Mesenchymal stem cell (in vitro differentiated cells and primary cell): ENCODE measurements at regions not wholly inside any gene's neighbourhood (a gene's known extent, or its start where the extent isn't known, plus 50 kb on each side); places are given as distances from the start of the nearest gene placed in this dataset.

Experiments
- DNase-seq: peaks from one replicate; pipeline ENCODE4 v3.0.0-alpha.2; 2013
- H2AFZ ChIP-seq: one replicate; pipeline ENCODE4 v1.6.1; 2013; ENCODE audit warnings: low read depth, mild to moderate bottlenecking, control low read depth, inconsistent platforms, low read length, moderate library complexity
- H2AK5ac ChIP-seq: 2 replicates; pipeline ENCODE4 v1.6.1; 2013; ENCODE audit warnings: low read length, moderate library complexity, mild to moderate bottlenecking, inconsistent platforms; ENCODE audit not compliant: severe bottlenecking
- H2BK120ac ChIP-seq: one replicate; pipeline ENCODE4 v1.6.1; 2013; ENCODE audit warnings: low read depth, mild to moderate bottlenecking, inconsistent platforms, low read length, moderate library complexity
- H2BK12ac ChIP-seq, 2 experiments: one replicate each; pipeline ENCODE4 v1.6.1; 2013; ENCODE audit warnings: inconsistent platforms in 2 of 2, low read length in 2 of 2, mild to moderate bottlenecking in 2 of 2, moderate library complexity in 2 of 2, control low read depth in 1 of 2
- H2BK15ac ChIP-seq: one replicate; pipeline ENCODE4 v1.6.1; 2013; ENCODE audit warnings: mild to moderate bottlenecking, low read depth, inconsistent platforms; ENCODE audit not compliant: poor library complexity, severe bottlenecking
- H2BK5ac ChIP-seq: 2 replicates; pipeline ENCODE4 v1.6.1; 2013; ENCODE audit warnings: low read depth, mild to moderate bottlenecking, low read length, control low read depth, inconsistent platforms; ENCODE audit not compliant: poor library complexity, severe bottlenecking
- H3K14ac ChIP-seq, 2 experiments: one replicate each; pipeline ENCODE4 v1.6.1; 2013; ENCODE audit warnings: inconsistent platforms in 2 of 2, low read length in 2 of 2, control low read depth in 1 of 2, mild to moderate bottlenecking in 1 of 2, moderate library complexity in 1 of 2
- H3K18ac ChIP-seq, 2 experiments: one replicate each; pipeline ENCODE4 v1.6.1; 2013; ENCODE audit warnings: inconsistent platforms in 2 of 2, low read length in 2 of 2, control low read depth in 1 of 2, low read depth in 1 of 2, mild to moderate bottlenecking in 1 of 2
- H3K23ac ChIP-seq, 2 experiments: one replicate each; pipeline ENCODE4 v1.6.1; 2013; ENCODE audit warnings: inconsistent platforms in 2 of 2, low read length in 2 of 2, mild to moderate bottlenecking in 2 of 2, moderate library complexity in 2 of 2, control low read depth in 1 of 2
- H3K27ac ChIP-seq: 2 replicates; pipeline ENCODE4 v1.5.1; 2013; ENCODE audit warnings: mild to moderate bottlenecking, moderate library complexity, low read length, control low read depth, inconsistent platforms; ENCODE audit not compliant: poor library complexity, severe bottlenecking
- H3K27me3 ChIP-seq, 2 experiments: 2 replicates each; pipeline versions ENCODE4 v1.6.1 to v1.7.0; 2013; ENCODE audit warnings: low read length in 2 of 2, mild to moderate bottlenecking in 2 of 2, moderate library complexity in 2 of 2, control low read depth in 1 of 2, inconsistent platforms in 1 of 2; ENCODE audit not compliant: control insufficient read depth in 1 of 2, insufficient read depth in 1 of 2
- H3K36me3 ChIP-seq, 2 experiments: 2 replicates each; pipeline versions ENCODE4 v1.6.1 to v1.7.0; 2013; ENCODE audit warnings: low read length in 2 of 2, control low read depth in 1 of 2, inconsistent platforms in 1 of 2, low read depth in 1 of 2, mild to moderate bottlenecking in 1 of 2; ENCODE audit not compliant: insufficient read depth in 2 of 2, control insufficient read depth in 1 of 2
- H3K4ac ChIP-seq, 2 experiments: one replicate each; pipeline ENCODE4 v1.6.1; 2013; ENCODE audit warnings: inconsistent platforms in 2 of 2, low read length in 2 of 2, mild to moderate bottlenecking in 2 of 2, moderate library complexity in 2 of 2, control low read depth in 1 of 2, low read depth in 1 of 2
- H3K4me1 ChIP-seq: 2 replicates; pipeline ENCODE4 v1.6.1; 2013; ENCODE audit warnings: low read depth, low read length, control low read depth; ENCODE audit not compliant: control insufficient read depth, insufficient read depth
- H3K4me2 ChIP-seq: 2 replicates; pipeline ENCODE4 v1.6.1; 2013; ENCODE audit warnings: low read length, mild to moderate bottlenecking, inconsistent platforms; ENCODE audit not compliant: poor library complexity, severe bottlenecking
- H3K4me3 ChIP-seq, 2 experiments: 2 replicates each; pipeline versions ENCODE4 v1.5.1 to v1.7.0; 2013; ENCODE audit warnings: low read length in 2 of 2, mild to moderate bottlenecking in 2 of 2, control low read depth in 1 of 2, low read depth in 1 of 2; ENCODE audit not compliant: insufficient read depth in 1 of 2
- H3K79me1 ChIP-seq: replicated peaks from 2 replicates; pipeline ENCODE4 v1.6.1; 2013; ENCODE audit warnings: mild to moderate bottlenecking, control low read depth, low read length, inconsistent platforms; ENCODE audit not compliant: poor library complexity, severe bottlenecking
- H3K9ac ChIP-seq: 2 replicates; pipeline ENCODE4 v1.7.0; 2013; ENCODE audit warnings: mild to moderate bottlenecking, low read length, moderate library complexity
- H3K9me3 ChIP-seq: 2 replicates; pipeline ENCODE4 v1.7.0; 2013; ENCODE audit warnings: mild to moderate bottlenecking, low read length; ENCODE audit not compliant: control insufficient read depth
- H4K8ac ChIP-seq: one replicate; pipeline ENCODE4 v1.6.1; 2013; ENCODE audit warnings: inconsistent platforms, mild to moderate bottlenecking, low read length, moderate library complexity
- H4K91ac ChIP-seq: one replicate; pipeline ENCODE4 v1.6.1; 2013; ENCODE audit warnings: mild to moderate bottlenecking, low read length, inconsistent platforms
- WGBS: methylation state at CpG from one replicate; pipeline ENCODE4 v1.1.7; 2013; ENCODE audit warnings: mixed read lengths; 5-methylcytosine and 5-hydroxymethylcytosine counted together

DNA sequence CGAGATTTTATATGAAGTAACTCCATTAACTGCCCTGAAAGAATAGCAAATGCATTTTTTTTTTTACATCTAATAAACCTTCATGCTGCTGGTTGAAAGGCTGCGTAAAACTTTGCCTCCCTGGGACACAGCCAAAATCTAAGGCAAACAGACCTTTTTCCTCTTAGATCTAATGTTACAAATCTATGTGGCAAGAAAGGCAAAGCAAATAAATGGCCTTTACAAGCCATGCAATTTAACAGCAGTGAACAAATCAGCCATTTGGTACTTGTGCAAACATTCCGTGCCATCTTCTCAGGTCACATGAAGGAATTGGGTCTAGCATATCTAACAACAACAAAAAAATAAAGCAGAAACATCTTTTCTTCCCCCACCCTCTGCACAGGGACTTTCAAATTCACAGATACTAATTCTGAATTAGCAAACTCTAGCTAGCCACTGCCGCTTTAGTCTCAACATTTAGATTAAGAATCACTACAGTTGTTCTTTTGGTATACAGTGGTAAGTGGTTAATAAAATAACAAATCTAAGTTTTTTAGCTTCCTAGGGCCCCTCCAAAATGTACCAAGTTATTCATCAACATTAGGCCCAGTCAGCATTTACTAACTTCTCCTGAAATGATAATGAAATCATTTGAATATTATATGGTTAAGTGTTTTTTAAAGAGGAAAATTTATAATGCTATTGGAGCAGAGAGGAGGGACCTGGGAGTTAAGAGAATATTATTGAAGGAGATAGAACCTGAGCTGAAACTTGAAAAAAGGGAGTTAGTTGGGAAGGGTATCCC lies 593.8 kb downstream of the SMARCA1 start:
- Histone ChIP-seq H3K27me3 (no peaks in the 10 kb centered on the region), H2BK15ac (no peak overlapping the region), H3K23ac (no peak overlapping the region), H3K4me1 (no peaks in the 10 kb centered on the region), H3K14ac (no peak overlapping the region), H2AK5ac (no peak overlapping the region), H3K4me2 (no peak overlapping the region), H2BK120ac (no peak overlapping the region), H3K9me3 (peaks cover 4% of the 10 kb centered on the region), H3K4me3 (no peak overlapping the region), H3K18ac (no peak overlapping the region), H2AFZ (no peak overlapping the region), H3K4ac (no peak overlapping the region), H2BK12ac (no peak overlapping the region), H3K79me1 (no peaks in the 10 kb centered on the region), H3K9ac (no peak overlapping the region), H4K91ac (no peak overlapping the region), H3K27ac (no peak overlapping the region), H4K8ac (no peak overlapping the region), H2BK5ac (no peak overlapping the region), H3K36me3 (no peaks in the 10 kb centered on the region)
- 95% methylated on average over 1 of the region's 4 CpGs for WGBS
- no peak for DNase-seq

DNA sequence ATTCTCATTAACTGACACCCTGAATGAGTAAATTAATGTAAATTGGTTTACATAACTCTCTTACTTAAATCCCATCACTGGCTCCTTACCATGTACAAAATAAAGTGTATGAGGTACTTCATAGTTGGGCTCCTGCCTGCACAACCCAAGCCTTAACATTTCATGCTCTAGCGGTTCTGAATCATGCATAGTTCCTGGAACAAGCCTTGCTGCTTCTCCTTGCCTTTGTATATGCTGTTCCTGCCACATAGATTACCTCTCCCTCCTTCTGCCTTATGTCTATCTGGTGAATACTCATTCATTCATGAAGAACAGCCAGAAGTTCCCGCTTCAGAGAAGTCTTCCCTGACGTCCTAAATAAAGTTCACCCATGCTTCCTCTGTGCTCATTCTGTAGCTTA lies 594.7 kb downstream of the SMARCA1 start:
- peaks cover 4% of the 10 kb centered on the region for H3K9me3 ChIP-seq
- H2AK5ac ChIP-seq, result no peak overlapping the region
- H2BK12ac ChIP-seq, result no peak overlapping the region
- no peak overlapping the region for H2BK15ac ChIP-seq
- 67% methylated on average over 1 of the region's 3 CpGs for WGBS
- no peak overlapping the region for H3K9ac ChIP-seq
- no peak overlapping the region for H3K4me2 ChIP-seq
- no peaks in the 10 kb centered on the region for H3K27me3 ChIP-seq
- no peak overlapping the region for H4K8ac ChIP-seq
- DNase-seq, result no peak
- no peak overlapping the region for H2BK5ac ChIP-seq
- H2AFZ ChIP-seq, result no peak overlapping the region
- H3K4me1 ChIP-seq, result no peaks in the 10 kb centered on the region
- H3K27ac ChIP-seq, result peak overlapping the region; percentile 59
- no peaks in the 10 kb centered on the region for H3K36me3 ChIP-seq
- no peak overlapping the region for H3K4me3 ChIP-seq
- no peak overlapping the region for H3K14ac ChIP-seq
- no peak overlapping the region for H4K91ac ChIP-seq
- H3K18ac ChIP-seq, result no peak overlapping the region
- H3K4ac ChIP-seq, result no peak overlapping the region
- H3K79me1 ChIP-seq, result no peaks in the 10 kb centered on the region
- no peak overlapping the region for H2BK120ac ChIP-seq
- no peak overlapping the region for H3K23ac ChIP-seq

DNA sequence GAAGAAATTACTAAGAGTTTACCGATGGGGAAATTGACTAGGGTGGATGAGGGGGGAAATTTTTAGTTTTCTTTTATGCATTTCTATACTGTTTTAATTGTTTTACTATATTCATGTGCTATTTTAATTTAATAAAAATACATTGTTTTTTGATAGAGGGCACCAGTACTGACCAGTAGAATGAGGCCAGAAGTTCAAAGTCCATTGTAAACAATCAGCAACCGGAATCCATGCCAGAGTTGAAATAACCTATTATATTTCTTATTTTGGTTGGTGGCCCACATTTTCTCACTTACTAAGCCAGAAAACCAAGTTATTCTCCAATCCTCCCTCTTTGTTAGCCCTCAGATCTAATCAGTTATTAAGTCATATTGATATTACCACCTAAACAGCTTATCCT lies 595.9 kb downstream of the SMARCA1 start:
- DNase-seq, result no peak
- H4K91ac ChIP-seq, result no peak overlapping the region
- no peak overlapping the region for H3K9ac ChIP-seq
- H3K4me1 ChIP-seq, result no peaks in the 10 kb centered on the region
- H3K4me2 ChIP-seq, result no peak overlapping the region
- H2BK5ac ChIP-seq, result no peak overlapping the region
- no peaks in the 10 kb centered on the region for H3K27me3 ChIP-seq
- H2BK12ac ChIP-seq, result no peak overlapping the region
- H4K8ac ChIP-seq, result no peak overlapping the region
- no peaks in the 10 kb centered on the region for H3K36me3 ChIP-seq
- H3K27ac ChIP-seq, result no peak overlapping the region
- no peak overlapping the region for H3K23ac ChIP-seq
- H3K4me3 ChIP-seq, result no peak overlapping the region
- no peak overlapping the region for H2AK5ac ChIP-seq
- H3K4ac ChIP-seq, result no peak overlapping the region
- H2AFZ ChIP-seq, result no peak overlapping the region
- no peaks in the 10 kb centered on the region for H3K9me3 ChIP-seq
- no peaks in the 10 kb centered on the region for H3K79me1 ChIP-seq
- 100% methylated on average over 1 of the region's 2 CpGs for WGBS
- no peak overlapping the region for H2BK120ac ChIP-seq
- no peak overlapping the region for H3K14ac ChIP-seq
- H3K18ac ChIP-seq, result no peak overlapping the region
- no peak overlapping the region for H2BK15ac ChIP-seq

DNA sequence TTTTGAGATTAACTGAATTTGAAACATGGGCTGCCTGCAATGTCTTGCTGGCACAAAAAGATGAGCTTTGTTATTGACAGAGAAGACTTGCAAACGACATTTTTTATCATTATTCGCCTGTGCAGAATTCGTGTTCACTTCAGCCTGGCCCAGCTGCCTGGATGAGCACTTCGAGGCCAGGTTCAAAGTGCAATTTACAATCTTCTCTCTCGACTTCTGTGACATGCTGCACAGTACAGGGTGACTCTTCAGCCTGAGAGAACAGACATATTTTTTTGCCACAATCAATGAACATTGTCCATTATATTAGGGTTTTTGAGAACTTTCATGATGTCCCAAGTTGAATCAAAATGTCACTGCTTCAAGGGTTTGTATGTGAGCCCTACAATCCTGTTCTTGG lies 616.5 kb downstream of the SMARCA1 start:
- no peak overlapping the region for H4K91ac ChIP-seq
- no peak overlapping the region for H3K14ac ChIP-seq
- no peak overlapping the region for H2BK12ac ChIP-seq
- H3K79me1 ChIP-seq, result no peaks in the 10 kb centered on the region
- 55% methylated on average over 5 of the region's 5 CpGs for WGBS
- no peak overlapping the region for H2BK5ac ChIP-seq
- H3K4me3 ChIP-seq, result no peak overlapping the region
- no peak overlapping the region for H4K8ac ChIP-seq
- no peak overlapping the region for H3K4ac ChIP-seq
- no peaks in the 10 kb centered on the region for H3K27me3 ChIP-seq
- no peak overlapping the region for H2BK15ac ChIP-seq
- H3K27ac ChIP-seq, result no peak overlapping the region
- no peak overlapping the region for H3K9ac ChIP-seq
- no peak overlapping the region for H3K4me2 ChIP-seq
- no peaks in the 10 kb centered on the region for H3K9me3 ChIP-seq
- H2AK5ac ChIP-seq, result no peak overlapping the region
- H3K36me3 ChIP-seq, result no peaks in the 10 kb centered on the region
- no peaks in the 10 kb centered on the region for H3K4me1 ChIP-seq
- no peak overlapping the region for H2BK120ac ChIP-seq
- DNase-seq, result no peak
- H3K23ac ChIP-seq, result no peak overlapping the region
- H3K18ac ChIP-seq, result no peak overlapping the region
- no peak overlapping the region for H2AFZ ChIP-seq
